Pancreas (tissue), 10 donors: ENCODE measurements at regions not wholly inside any gene's neighbourhood (a gene's known extent, or its start where the extent isn't known, plus 50 kb on each side); places are given as distances from the start of the nearest gene placed in this dataset.
A peak's percentile ranks its signal among the peaks of the same experiment; 100 is the strongest.

Experiments
- ATAC-seq, 4 donors: fragments of 200-7000 bp; cut with Tn5 transposase; one replicate each; pipeline versions ENCODE4 v1.8.0 to v1.9.1; 2020; ENCODE audit warnings: mild to moderate bottlenecking in 4 of 4, moderate library complexity in 4 of 4
- DNase-seq, 6 donors: peaks; one replicate each; pipeline ENCODE4 v3.0.0-alpha.2; 2020
- FAIRE-seq: peaks from 2 replicates; lab custom pipeline; 2012; peaks lifted over from hg19 to GRCh38; lab: Jason Lieb, UNC
- H3K27ac ChIP-seq, 4 donors: fragments of 200-600 bp; sonication (generic); 1 replicate in 3 of 4; 2 replicates in 1 of 4; pipeline versions ENCODE4 v1.5.0 to v1.8.0; 2020
- H3K27me3 ChIP-seq, 4 donors: fragments of 200-600 bp; one replicate each; pipeline ENCODE4 v1.8.0; 2021
- H3K36me3 ChIP-seq, 3 donors: fragments of 200-600 bp; sonication (generic) in 1 of 3; one replicate each; pipeline versions ENCODE4 v1.5.0 to v1.8.0; 2020 to 2021
- H3K4me1 ChIP-seq, 3 donors: fragments of 200-600 bp; one replicate each; pipeline ENCODE4 v1.8.0; 2021
- H3K4me3 ChIP-seq, 4 donors: fragments of 200-600 bp; sonication (generic) in 2 of 4; one replicate each; pipeline versions ENCODE4 v1.5.0 to v1.8.0; 2020 to 2021
- H3K9me3 ChIP-seq, 4 donors: fragments of 200-600 bp; one replicate each; pipeline ENCODE4 v1.8.0; 2021
- CTCF ChIP-seq, 4 donors: fragments of 200-600 bp; sonication (generic) in 3 of 4; IDR thresholded peaks; one replicate each; pipeline versions ENCODE4 v1.5.0 to v1.8.0; 2021; ENCODE audit warnings: antibody characterized with exemption in 4 of 4
- WGBS, 2 donors: extraction: QIAGEN DNeasy Blood & Tissue Kit; methylation state at CpG; one replicate each; pipeline ENCODE4 v1.1.7; 2013; 5-methylcytosine and 5-hydroxymethylcytosine counted together
- intact Hi-C, 3 donors: fragments of 100-400 bp; cut with DNase I; formaldehyde crosslinking; loops; one replicate each; pipeline versions ENCODE4 v1.11.1 to v1.14.2; 2022
- donor health status: healthy with polysubstance abuse.
- donor health status: DM: no; HTN: no; CAD: no; lungs with moderate emphysema.
- donor health status: DM: no; HTN: no; CAD: no.
- donor health status: control.
- donor health status: control.
- donor health status: Bipolar disorder and iron deficiency.
- donor health status: DM: yes; HTN: yes; CAD: no.
- donor health status: DM: no; HTN: no; CAD: no.
- donor health status: DM: no; HTN: no; CAD: no.
- donor health status: DM: yes; HTN: yes; CAD: no.

DNA sequence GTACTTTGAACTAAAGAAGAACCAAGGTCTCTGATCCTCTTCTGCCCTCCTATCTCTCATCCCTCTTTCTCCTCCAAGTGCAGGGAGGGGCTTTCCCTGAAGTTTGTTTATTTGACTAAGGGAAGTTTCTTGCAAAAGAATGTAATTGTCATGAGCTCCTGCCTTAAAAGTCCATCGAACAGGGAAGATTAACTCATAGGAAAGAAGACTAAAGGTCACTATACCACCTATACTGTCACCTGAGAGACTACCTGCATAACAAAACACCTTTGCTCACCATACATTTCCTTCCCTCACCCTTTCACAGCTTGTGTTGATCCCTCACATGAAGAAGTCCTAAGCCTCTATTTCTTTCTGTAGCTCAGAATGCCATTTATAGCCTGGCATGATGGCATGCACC lies 59.4 kb upstream of the C4orf54 start:
- FAIRE-seq (no peak), ATAC-seq (no peak)

GRCh38 chr4:99715286-99715685 lies 57.7 kb upstream of the C4orf54 start:
- FAIRE-seq (no peak), DNase-seq (no peak), ATAC-seq (no peak)
- H3K36me3 ChIP-seq: no peaks in the 10 kb centered on the region
- no peak overlapping the region for H3K27ac ChIP-seq
- no peaks in the 10 kb centered on the region for H3K9me3 ChIP-seq
- no peaks in the 10 kb centered on the region for H3K27me3 ChIP-seq
- no peak overlapping the region for H3K4me3 ChIP-seq
- H3K4me1 ChIP-seq: peaks cover 0 to 19% (median 0%) of the 10 kb centered on the region in 3 donors
- intact Hi-C loops: no loop called here
- no peak for TF ChIP-seq CTCF (IDR thresholded peaks at IDR 0.05)

More for the DNA sequence above, 59.4 kb upstream of the C4orf54 start:
- intact Hi-C loops: no loop called here
- Histone ChIP-seq H3K4me1 (peaks cover 0 to 11% (median 0%) of the 10 kb centered on the region in 3 donors), H3K27me3 (no peaks in the 10 kb centered on the region), H3K4me3 (no peak overlapping the region), H3K9me3 (no peaks in the 10 kb centered on the region), H3K36me3 (no peaks in the 10 kb centered on the region), H3K27ac (no peak overlapping the region)
- 15 to 30% methylated on average over 1 of the region's 1 CpG for WGBS, 2 donors
- DNase-seq: no peak
- no peak for TF ChIP-seq CTCF (IDR thresholded peaks at IDR 0.05)

GRCh38 chr4:99714179-99714578 lies 56.6 kb upstream of the C4orf54 start:
- Histone ChIP-seq H3K36me3 (no peaks in the 10 kb centered on the region), H3K27me3 (no peaks in the 10 kb centered on the region), H3K27ac (no peak overlapping the region), H3K4me1 (peaks cover 0 to 19% (median 0%) of the 10 kb centered on the region in 3 donors), H3K9me3 (no peaks in the 10 kb centered on the region), H3K4me3 (no peak overlapping the region)
- no peak for TF ChIP-seq CTCF (IDR thresholded peaks at IDR 0.05)
- DNase-seq: no peak
- intact Hi-C loops: no loop called here
- FAIRE-seq: no peak
- WGBS, 2 donors: 60 to 73% methylated on average over 4 of the region's 4 CpGs
- peak in 1 of 4 donors; percentile 44 for ATAC-seq

GRCh38 chr4:99712530-99712929 lies 54.9 kb upstream of the C4orf54 start:
- Histone ChIP-seq H3K27me3 (no peaks in the 10 kb centered on the region), H3K27ac (peak overlapping the region in 2 of 4 donors; percentile 29 to 62), H3K9me3 (no peaks in the 10 kb centered on the region), H3K4me1 (peaks cover 0 to 19% (median 0%) of the 10 kb centered on the region in 3 donors), H3K36me3 (no peaks in the 10 kb centered on the region), H3K4me3 (no peak overlapping the region)
- 58 to 59% methylated on average over 3 of the region's 3 CpGs for WGBS, 2 donors
- intact Hi-C loops: no loop called here
- ATAC-seq: peak in 3 of 4 donors; percentile 47 to 67 (median 58)
- no peak for TF ChIP-seq CTCF (IDR thresholded peaks at IDR 0.05)
- no peak for FAIRE-seq
- no peak for DNase-seq

GRCh38 chr4:99712099-99712498 lies 54.5 kb upstream of the C4orf54 start:
- FAIRE-seq (no peak), ATAC-seq (peak; percentile 79 to 90 (median 86)), DNase-seq (peak in 2 of 6 donors; percentile 8 to 19)
- Histone ChIP-seq H3K4me1 (peaks cover 0 to 19% (median 0%) of the 10 kb centered on the region in 3 donors), H3K9me3 (no peaks in the 10 kb centered on the region), H3K36me3 (no peaks in the 10 kb centered on the region), H3K27me3 (no peaks in the 10 kb centered on the region), H3K4me3 (no peak overlapping the region), H3K27ac (peak overlapping the region in 2 of 4 donors; percentile 40 to 62)
- intact Hi-C loops: no loop called here
- no peak for TF ChIP-seq CTCF (IDR thresholded peaks at IDR 0.05)
- 8 to 30% methylated on average over 1 of the region's 1 CpG for WGBS, 2 donors
